Stimulated activated CD8-positive, alpha-beta memory T cell treated with anti-CD3 and anti-CD28 coated beads, Interleukin-15, amount 100 ng/mL, for 4 hours (primary cell): ENCODE measurements at regions not wholly inside any gene's neighbourhood (a gene's known extent, or its start where the extent isn't known, plus 50 kb on each side); places are given as distances from the start of the nearest gene placed in this dataset.

Source experiments
- DNase-seq, 2 donors: peaks; one replicate each; pipeline ENCODE4 v3.0.0-alpha.2; 2020; ENCODE audit warnings: low read depth in 2 of 2

DNA sequence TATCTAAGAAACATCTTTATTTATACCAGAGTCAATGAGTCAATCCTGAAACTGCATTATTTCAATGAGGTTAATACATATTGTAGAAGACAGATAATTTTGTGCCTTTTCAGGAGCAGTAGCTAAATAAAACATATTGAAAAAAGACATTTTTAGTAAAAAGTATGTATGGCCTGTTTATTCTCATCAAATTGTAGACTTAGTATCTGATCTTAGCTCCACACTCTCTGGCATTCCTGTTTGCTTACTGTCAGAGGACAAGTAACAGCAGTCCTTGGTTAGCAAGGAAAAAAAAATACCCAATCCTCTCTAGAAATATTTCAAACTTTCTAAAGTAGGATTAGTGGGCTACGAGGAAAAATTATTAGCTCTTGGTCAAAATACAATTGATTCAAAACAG lies 50.5 kb upstream of the GUCY1A1 start:
- DNase-seq = no peak

DNA sequence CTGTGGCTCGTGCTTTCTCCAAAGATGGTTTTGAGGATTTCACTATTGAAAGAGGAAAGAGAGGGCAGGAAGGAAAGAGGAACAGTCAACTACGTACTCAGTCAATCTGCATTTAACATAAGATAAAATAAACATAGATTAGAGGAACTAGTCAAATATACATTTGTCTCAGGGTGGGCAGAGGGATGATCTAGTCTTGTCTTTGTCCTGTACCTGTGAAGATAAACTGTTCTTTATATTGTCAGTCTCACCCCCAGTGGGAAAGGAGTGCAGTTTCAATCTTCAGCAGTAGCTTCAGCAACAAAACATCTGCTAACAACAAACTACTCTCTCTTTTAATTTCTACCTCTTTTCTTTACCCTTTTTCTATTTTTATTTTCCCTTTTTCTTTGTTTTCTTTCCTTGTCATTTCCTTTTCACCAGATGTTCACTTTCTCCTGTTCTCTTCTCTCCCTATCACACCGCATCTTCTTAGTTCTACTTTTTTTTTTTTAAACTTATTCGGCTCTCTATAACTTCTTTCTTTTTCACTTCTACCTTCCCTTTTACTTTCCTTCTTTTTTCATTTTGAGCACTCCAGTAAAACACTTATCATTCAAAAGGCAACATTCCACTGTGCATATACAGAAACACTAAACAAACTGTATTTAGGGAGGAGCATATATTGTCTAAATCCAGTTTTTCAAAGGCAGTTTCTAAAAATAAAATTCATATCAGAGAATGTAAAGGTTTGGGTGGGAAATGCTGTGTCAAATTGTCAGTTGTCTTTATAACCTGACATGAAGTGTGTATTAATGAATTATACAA lies 51.4 kb upstream of the GUCY1A1 start:
- DNase-seq = no peak

DNA sequence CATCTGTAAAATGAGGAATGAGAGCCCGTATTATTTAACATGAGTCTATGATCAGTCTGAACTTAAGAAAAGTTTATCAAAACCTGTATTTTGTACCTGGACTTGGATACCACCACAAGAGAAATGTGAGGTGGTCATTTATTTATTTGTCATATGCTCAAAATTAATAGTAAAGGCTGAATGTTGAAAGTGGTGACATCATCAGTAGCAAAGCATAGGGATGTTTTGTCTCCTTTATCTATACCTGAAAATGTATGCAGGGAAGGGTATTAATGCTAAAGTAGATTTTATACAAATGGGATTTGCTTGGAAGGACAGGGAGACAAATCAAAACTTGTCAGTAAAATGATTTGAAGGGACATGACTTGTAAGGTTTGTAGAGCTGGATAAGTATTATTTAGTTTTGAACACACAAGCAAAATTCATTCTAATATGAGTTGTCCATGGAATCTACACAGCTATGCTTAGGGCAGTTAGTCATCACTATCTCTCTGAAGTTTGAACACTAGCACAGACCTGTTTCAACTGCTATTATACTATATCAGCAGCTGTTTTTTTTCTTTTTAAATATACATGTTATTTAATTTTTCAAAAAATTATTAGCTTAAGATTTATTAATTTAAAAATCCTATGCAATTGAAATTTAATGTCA lies 52.4 kb upstream of the GUCY1A1 start:
- DNase-seq = no peak

DNA sequence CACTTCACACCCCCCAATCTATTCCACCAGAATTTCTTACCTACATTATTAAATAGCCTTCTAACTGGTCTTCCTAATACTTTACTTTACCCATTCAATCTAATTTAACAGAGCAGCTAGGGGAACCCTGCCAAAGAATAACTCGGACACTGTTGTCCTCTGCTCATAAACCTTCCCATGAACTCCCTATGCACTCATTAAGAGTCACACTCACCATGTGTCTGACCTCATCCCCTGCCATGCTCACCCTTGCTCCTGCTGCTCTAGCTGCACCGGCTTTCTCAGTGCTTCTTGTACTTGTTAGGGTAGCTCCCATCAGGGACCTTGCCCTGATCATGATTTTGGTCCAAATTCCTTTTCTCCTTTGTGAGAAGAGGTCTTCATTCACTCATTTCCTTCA lies 54.6 kb upstream of the GUCY1A1 start:
- DNase-seq = no peak

DNA sequence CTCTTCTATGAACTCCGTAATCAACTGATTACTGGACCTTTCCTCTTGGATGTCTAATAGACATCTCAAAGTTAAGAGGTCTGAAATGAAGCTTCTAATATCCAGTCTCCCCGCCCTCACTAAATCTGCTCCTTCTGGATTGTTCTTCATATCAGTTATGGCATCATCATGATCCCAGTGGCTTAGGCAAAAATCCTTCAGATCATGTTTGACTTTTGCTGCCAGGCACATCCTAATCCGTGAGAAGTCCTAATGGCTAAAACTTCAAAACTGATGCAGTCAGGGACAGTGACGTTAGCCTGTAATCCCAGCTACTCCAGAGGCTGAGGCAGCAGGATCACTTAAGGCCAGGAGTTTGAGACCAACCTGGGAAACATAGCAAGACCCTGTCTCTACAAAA lies 55.1 kb upstream of the GUCY1A1 start:
- no peak for DNase-seq

DNA sequence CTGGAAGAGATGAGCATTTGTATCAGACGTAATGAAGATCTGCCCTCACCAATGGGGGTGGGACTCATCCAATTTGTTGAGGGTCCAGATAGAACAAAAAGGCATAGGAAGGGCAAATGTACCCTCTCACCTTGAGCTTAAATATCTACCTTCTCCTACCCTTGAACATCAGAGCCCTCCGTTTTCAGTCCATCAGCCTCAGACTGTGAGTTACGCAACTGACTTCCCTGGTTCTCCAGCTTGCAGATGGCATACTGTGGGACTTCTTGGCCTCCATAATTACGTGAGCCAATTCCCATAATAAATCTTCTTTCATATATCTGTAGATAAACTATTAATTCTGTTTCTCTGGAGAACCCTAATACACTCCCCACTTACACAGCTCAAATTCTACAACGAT lies 56.5 kb upstream of the GUCY1A1 start:
- no peak for DNase-seq

DNA sequence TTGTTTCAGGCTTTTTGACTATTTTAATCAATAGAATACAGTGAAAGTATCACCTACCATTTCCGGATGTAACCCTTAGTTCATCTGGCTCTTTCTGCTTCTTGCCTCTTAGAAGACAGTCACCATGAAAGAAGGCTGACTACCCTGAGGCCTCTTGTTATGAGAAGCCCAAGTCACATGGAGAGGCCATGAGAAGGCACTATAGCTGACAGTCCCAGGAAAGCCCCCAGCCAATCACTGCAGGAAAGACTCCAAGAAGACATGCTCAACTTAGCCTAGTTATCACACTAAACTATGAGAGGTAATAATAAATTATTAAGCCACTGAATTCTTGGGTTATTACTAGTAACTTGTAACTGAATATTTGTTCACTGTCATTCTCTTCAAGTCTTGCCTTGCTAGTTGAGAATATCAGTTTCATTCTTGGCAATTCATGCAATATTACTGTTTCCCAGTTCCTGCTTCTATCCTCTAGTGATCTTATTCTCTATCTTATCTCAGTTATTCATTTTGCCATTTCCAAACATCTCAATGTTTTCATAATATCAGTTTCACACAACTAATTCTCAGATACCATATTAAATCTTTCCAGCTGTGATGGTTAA lies 57.1 kb upstream of the GUCY1A1 start:
- no peak for DNase-seq

DNA sequence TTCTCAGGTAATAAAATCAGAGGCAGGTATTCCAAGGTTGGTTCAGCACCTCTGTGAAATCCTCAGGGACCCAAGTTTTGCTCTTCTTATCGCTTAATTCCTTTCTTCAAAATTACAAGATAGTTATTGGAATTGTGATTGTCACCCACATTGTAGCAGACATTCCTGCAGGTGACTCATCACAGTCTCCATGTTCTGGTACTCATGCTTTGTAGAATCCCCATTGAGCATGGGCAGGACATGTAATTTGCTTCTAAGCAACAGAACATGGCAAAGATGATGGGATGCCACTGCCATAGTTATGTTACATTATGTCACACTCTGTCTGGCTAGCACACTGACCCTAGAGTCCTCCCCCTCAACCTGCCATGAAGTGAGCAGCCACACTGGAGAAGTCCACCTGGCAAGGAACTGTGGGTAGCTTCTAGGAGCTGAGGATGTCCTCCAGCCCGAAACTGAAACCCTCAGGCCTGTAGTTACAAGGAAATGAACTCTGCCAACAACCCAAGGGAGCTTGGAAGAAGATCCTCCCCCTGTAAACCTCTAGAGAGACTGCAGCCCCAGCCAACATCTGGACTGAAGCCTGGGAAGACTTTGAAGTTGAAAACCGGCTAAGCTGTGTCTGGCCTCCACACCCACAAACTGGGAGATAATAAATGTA lies 58.3 kb upstream of the GUCY1A1 start:
- no peak for DNase-seq

DNA sequence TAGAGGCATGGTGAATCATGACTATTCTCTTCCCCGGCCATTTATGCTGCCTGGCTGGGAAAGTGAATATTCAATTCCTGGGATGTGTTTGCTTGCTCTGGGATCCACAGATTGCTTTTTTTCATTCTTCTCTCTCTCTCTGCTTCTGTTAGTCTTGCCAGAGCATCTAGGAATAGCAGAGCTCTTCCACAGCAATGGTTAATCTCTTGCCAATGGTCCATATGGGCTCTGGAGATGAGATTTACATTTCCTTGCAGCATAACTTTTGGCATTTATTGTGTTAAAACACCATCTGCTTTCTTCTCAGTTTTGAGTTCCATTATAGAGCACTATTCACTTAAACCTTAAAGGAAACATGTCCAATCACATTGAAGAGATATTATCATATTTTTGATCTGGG lies 59.2 kb upstream of the GUCY1A1 start:
- no peak for DNase-seq

DNA sequence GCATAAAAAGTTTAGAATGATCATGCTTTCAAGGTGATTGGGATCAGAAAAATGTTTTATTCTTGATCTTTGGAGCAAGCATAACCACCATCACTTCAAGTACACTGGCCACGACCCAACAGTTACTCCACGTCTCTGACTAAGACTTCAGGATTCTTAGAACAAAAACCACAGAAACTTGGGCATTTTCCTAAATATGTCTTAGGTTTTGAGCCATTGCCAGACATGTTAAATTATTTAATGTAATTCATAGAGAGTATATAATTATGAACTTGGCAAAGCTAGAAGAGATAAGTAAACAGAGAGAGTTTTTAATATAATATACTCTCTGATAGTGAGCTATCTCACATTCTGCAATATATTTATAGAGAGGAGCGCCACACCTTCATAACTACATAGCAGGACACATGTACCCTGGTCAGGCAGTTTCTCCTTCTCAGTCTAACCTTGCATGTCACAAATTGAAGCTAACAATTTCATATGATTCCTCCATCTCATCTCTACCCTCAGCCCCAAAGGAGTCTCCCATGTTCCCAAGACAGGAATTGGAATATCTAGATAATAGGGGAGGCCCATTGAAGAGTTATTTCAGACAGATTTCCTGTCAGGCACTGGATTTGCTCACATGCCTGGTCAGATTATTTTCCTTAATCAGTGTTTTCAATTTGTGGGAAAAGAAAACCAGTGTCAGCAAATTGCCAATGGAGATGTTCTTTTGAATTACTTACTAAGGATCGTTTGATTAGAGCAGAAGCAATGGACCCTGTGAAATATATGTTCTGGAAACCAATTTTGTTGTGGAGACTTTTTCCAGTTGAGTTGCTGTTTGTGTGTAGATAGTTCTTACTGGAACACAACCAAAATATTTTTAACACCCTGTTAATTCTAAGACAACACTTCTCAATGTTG lies 61.7 kb upstream of the GUCY1A1 start:
- DNase-seq = no peak

DNA sequence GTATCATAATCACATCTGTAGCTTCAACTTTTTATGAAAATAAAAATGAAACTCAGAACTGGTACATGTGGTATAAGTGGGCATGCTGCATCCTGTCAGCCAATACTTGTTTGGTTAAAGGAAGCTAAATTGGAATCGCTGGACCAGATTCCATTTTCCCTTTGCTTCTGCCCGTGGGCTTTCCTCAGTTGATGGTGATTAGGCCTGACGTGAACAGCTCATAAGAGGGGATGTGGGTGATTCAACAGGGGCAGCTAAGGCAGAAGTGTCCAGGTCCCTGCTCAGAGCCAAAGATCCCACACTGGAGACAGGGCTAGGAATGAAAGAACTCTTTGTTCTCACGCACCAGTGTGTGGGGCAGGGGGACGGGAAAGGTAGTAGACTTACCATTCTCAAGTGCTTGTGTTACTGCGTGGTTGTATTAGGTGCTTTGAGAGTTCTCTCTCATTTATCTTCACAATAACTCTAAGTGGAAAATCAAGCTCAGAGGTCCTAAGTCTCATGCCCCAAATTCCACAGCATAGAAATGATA lies 63.2 kb upstream of the GUCY1A1 start:
- DNase-seq = no peak

DNA sequence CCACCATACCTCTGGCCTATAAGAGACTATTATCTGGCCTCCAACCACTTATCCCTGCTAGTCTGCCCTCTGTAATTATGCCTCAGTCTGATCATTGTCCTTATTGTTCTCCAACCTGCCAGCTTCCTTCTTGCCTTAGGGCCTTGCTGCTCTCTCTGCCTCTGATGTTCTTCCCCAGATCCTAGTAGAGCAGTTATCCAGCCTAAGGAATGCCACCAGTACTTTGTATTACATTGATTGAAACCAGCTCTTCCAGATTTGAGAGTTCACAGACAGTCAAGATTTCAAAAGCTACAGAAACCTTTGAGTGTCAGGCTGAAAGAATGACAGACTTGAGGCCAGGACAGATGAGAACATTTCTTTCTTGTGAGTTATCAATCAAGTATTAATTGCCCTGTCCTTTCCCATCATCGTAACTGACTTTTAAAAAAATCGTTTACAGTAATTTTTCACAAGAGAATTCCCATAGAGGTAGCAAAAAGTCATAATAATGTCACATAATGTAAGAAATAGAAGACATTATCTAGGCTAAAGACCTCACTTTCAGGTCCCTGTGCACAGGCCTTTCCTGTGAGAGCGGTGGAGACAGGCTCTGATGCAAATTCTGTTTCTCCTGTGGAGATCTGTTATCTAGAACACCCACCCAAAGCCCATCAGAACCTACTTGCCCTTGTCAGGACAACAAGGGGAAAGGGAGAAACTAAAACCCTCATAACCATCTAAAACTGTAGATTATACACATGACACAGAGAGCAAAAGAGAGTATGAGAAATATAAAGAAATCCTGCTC lies 64.1 kb upstream of the GUCY1A1 start:
- DNase-seq = no peak

DNA sequence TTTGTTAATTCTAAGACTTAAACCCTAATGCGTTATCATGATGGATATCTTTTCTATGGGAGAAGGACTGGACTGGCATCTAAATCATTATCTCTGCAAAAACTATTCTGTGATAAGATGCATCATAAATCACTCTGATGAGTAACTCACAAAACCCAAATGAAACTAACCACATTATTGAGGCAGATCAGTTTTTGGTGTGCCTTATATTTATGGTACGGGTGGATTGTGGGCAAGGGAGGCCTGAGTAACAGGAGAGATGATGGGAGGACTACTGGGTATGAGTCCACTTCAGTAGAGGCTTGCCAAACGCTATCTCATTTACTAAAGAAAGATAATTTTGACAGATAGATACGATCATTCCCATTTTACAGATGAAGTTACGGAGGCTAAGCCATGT lies 66.4 kb upstream of the GUCY1A1 start:
- no peak for DNase-seq

DNA sequence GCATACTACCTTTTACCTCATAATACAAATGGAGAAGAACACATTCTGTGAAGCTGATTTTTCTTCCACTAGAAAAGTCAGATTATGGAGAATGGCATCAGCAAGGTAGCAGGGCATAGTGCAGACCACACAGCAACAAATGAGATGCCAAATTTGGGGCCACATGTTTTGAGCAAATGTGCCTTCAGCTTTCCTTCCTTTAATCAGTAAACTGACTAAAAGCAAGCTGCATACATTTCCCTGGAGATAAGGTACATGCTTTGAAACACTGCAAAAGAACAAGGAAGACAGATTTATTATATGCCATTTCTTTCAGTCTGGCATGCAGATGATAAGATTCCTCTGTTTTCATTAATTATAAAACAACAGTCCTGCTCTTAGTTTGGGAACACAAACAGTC lies 67.1 kb upstream of the GUCY1A1 start:
- no peak for DNase-seq

DNA sequence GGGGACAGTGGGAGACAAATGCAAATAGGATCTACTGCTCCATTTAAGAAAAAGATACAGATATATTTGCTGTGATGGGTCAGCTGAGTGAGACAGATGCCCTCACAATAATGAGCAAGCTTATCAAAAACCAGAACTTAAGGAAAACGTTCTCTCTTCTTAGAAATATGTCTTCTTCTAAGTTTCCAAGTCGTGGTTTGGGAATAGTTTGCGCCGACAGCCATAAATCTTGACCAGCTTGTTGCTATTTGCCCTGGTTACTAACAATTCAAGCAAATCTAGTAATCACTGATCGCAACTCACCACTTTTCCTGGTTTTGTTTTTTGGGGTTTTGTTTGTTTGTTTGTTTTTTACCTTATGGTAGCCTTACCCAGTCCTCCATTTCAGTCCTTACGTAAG lies 67.6 kb upstream of the GUCY1A1 start:
- DNase-seq = no peak

DNA sequence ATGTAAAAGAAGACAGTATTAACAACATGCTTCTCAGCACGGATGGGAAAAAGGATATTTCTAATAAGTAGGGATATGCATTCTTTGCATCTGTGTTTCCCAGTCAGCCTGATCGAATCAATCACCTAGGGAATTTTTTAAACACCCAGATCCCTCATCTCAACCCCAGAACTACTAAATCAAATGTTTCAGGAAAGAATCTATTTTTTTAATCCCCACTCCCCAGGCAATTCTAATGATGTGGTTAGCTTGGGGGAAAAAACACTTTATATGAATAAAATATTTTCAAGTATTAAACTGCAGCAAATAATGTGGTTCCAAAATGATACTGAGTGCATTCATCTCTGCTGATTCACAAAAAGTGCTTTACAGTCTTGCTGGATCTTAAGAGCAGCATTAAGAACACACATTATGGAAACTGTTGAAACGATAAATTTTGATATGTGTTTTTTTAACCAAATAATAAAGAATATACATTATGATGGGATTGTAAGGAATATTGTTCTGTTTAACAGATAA lies 68.7 kb upstream of the GUCY1A1 start:
- DNase-seq = no peak

DNA sequence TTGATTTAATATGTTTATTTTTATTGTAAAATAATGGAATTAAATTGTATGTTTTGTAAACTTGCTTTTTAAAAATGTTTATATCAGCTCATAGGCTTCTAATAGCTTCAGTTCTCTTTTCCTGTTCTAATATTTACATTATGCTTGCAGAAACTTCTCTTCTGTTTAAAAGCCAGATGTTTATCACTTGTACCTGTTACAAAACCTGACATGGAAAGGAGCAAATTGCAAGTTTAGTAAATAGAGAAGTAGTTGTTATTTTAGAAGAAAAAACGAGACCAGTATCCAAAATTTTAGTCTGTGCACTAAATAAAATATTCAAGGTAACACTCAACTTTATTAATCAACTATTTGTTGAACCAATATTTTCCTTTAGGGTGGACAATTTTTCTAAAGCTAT lies 69.4 kb upstream of the GUCY1A1 start:
- no peak for DNase-seq

DNA sequence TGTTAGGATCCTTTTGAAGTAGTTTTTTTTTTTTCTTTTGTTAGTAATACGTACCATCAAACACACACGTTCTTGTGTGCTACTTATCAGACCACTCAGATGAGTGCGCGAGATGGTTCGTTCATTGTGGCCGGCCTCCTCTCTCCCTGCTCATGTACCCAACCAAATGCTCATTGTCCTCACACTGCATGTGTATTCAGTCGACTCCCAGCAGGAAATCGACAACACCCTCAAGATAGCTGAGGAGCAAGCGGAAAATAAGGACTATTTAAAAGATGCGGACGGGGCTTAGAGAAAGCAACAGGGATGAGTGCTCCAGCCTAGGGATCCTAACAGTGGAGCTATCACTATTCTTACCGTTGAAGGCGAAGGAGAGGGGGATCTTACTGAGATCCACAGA lies 72.9 kb upstream of the GUCY1A1 start:
- DNase-seq = no peak

DNA sequence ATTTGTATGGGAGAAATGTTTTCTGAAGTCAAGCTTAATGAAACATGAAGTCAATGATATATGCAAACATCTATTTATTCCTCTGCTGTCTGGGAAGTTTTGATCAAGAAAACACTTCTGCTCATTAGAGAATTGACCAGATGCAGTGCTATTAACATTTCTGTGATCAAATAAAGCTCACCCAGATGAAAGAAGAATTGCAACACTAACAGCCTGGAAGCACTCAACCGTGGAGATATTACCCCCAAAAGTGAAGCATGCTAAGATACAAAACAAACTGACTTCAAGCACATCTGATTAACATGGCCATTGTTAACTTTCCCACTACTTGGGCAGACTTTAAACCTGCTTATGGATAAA lies 73.7 kb upstream of the GUCY1A1 start:
- DNase-seq = no peak

DNA sequence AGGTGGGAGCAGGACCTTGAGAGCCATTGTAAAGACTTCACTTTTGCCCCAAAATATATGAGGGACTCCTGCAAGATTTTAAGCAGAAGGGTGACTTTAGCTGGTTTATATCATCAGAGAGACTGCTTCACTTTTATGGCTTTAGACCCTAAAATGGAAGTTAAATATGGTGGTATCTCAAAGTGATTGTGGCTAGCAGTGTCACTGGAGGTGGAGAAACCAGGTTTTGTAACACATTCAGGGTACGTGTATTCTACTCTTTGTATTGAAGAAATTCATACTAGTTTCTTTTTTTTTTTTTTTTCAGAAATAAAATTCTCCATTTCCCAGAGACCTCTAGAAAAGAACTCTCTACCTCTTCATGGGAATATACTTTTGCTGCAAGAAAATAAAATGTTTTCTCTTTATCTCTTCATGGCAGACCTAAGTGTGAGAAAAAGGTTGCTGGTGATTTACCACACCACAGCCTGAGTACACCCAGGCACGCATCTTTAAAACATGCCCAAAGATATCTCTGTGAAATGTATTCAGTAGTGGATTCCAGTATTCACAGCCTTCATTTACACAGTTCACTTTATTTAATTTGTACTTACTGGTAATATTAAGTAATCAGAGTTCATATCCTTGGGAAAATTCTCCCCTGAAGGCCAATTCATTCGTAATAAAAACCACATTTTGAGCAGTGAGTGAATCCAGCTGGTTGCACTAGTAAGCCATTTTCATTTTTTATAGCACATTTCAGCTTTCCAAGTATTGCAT lies 74.3 kb upstream of the GUCY1A1 start:
- no peak for DNase-seq
